GM18909 (cell line): ENCODE measurements at regions not wholly inside any gene's neighbourhood (a gene's known extent, or its start where the extent isn't known, plus 50 kb on each side); places are given as distances from the start of the nearest gene placed in this dataset.
A peak's percentile ranks its signal among the peaks of the same experiment; 100 is the strongest.
"Not testable (repeated sequence)": the region's sequence is repeated elsewhere in the genome, so short reads cannot be mapped to it uniquely, and the experiment has no call there.

ENCODE experiments used
- ATAC-seq: cut with Tn5 transposase; IDR thresholded peaks from one replicate; pipeline ENCODE4 v1.9.1; 2021; ENCODE audit warnings: mild to moderate bottlenecking; ENCODE audit not compliant: unreplicated experiment, poor library complexity

DNA sequence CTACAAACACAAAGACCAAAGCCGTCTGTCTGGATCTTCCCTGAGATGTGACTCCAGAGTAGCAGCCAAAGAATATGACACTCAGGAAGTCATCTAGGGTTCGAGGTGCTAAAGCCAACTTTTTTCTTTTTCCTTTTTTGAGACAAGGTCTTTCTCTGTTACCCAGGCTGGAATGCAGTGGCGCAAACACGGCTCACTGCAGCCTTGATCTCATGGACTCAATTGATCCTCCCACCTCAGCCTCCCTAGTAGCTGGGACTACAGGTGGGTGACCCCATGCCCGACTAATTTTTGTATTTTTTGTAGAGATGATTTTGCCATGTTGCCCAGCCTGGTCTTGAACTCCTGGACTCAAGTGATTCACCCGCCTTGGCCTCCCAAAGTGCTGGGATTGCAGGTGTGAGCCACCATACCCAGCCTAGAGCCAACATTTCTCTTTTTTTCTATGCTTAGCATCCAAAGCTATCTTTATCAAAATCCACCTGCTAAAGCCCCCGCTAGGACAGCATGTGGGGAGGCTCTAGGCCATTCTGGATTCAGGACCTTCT, 92.8 kb downstream of the TMEM17 start:
- ATAC-seq: no peak

GRCh38 chr2:62412347-62412742, 93.7 kb downstream of the TMEM17 start:
- ATAC-seq: no peak

DNA sequence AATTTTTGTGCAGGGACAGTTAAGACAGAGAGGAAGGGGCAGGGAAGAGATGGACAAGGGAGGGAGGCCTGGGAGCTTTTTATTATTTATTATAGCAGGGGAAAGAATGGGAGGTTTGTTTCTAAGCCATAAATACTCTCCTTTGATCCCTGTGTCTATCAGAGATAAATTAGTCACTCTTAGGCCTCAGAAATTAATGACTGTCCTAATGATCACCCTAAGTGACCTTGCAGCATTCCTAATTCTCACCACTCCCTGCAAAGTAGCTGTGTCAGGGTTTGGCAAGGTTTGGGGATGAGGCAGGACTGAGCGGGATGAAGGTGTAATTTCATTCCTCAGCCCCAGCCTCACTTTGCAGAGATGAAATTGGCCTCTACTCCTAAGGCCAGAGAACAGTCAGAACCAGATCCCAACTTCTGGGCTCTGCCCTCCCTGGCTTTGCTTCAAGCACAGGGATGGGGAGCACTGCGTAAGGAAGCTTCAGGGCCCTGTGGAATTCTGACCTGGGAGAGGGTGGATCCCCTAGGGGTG, 95.0 kb downstream of the TMEM17 start:
- ATAC-seq: no peak

- ATAC-seq: no peak
These were observed 96.0 kb downstream of the TMEM17 start for GRCh38 chr2:62410015-62410453.

DNA sequence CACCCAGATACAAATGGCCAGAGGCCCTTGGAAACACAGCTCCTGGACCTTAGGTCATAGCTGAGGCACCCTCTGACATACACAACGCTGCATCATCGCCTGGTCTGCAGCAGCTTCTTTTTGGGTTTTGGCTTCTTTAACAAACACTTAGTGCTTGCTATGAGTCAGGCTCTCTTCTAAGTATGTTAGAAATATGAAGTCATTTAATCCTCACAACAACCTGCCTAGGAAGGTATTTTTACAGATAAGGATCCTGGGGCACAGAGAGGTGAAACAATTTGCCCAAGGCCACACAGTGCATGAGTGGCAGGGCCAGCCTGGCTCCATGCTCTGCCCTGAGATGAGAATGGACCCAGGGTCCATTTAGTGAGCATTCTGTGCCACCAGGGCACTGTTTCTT, 96.6 kb downstream of the TMEM17 start:
- ATAC-seq: no peak

DNA sequence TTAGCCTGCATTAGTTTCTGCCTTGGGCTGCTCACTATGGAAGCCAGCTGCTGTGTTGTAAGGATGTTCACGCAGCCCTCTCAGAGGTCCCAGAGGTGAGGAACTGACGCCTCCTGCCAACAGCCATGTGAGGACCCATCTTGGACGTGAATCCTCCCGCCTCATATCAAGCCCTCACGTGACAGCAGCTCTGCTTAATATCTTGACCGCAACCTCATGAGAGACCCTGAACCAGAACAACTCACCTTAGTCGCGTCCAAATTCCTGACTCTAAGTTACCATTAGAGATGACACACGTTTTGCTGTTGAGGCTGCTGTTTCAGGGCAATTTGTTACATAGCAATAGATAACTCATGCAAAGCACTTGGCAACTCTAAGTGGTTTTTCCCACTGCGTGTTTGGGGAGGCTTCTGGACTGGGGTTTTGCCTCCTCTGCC, 97.7 kb downstream of the TMEM17 start:
- no peak for ATAC-seq

DNA sequence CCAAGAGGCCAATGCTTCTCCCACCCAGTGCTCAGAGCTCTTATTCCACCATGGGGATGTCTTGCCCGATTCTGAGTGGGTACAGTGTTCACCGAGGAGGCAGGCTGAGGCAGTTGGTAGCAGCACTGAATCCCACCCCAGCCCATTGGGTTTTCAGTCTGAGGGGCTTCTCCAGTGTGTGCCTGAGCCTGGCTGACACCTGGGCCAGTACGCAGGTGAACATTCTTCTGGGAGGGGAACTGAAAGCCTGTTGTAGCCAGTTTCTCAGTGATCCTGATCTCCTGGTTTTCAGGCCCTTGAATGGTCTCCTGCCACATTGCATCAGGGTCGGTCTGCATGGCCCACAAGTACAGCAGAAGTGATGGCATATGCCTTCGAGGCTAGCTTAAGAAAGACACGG, 98.2 kb downstream of the TMEM17 start:
- no peak for ATAC-seq

DNA sequence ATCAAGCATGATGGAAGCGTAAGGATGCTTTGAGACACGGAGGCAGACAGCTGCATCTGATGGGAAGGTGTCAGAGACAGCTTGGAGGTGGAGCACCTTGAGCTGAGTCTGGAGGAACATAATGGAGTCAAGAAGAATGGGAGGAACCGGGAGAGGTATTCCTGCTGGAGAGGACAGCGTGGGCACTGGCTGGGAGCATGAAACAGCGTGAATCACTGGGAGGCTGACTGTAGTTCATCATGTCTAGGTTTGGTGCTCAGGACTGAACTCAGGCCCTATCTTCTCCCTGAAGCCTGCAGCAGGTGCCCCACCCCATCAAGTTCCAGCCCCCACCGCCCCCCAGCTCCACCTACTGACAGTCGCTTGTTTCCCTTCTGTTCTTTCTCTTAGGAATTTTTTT, 98.6 kb downstream of the TMEM17 start:
- no peak for ATAC-seq

- peak; percentile 75 for ATAC-seq
These were observed 99.4 kb downstream of the TMEM17 start for GRCh38 chr2:62406573-62407043.

GRCh38 chr2:62404913-62405312, 101.1 kb downstream of the TMEM17 start:
- ATAC-seq: no peak

DNA sequence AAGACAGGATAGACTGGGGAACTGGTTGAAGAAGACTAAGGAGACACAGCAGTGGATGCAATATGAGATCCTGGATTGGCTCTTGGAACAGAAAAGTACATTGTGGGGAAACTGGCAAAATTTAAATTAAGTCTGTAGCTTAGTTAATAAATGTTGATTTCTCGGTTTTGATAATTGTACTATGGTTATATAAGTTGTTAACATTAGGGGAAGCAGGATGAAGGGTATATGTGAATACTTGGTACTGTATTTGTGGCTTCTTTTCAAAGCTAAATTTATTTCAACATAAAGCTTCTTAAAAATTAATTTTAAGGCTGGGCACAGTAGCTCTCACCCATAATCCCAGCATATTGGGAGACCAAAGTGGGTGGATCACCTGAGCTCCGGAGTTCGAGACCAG, 103.8 kb downstream of the TMEM17 start:
- no peak for ATAC-seq

GRCh38 chr2:62398356-62398755, 107.6 kb downstream of the TMEM17 start:
- no peak for ATAC-seq

DNA sequence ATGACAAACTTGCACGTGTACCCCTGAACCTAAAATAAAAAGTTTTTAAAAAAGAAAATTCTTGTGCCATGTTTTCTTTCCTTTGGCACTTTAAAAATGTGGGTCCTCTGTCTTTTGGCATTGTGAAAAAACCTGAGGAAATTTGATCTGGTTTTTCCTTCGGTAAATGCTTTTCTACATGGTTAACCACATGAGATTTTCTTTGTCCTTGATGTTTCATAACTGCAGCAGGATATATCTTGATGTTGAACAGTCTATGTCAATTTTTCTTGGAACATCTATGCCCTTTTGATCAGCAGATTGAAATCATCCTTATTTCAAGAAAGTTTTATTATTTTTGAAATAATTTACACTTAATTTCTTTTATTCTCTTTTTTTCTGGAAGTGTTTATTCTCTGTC, 109.1 kb downstream of the TMEM17 start:
- no peak for ATAC-seq

DNA sequence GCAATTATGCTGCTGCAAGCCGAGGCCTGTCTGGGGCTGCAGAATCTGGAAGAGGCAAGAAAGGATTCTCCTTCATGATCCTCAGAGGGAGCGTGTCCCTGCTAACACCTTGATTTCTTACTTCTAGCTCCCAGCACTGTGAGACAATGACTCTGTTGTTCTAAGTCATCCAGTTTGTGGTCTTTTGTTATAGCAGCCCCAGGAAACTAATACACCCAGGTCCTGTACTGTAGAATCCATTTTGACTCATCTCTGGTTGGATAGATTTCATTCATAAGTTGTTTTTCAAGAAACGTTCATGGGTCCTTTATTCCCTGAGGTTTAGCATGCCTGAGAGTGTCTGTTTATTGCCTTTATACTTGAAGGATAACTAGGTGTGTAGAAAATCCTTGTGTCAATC, 112.7 kb downstream of the TMEM17 start:
- no peak for ATAC-seq

GRCh38 chr2:62391696-62392095, 114.3 kb downstream of the TMEM17 start:
- ATAC-seq: no peak

- not testable (repeated sequence) for ATAC-seq
These were observed 119.6 kb downstream of the TMEM17 start for GRCh38 chr2:62386378-62386777.

- no peak for ATAC-seq
These were observed 122.1 kb downstream of the TMEM17 start for GRCh38 chr2:62383846-62384245.

GRCh38 chr2:62382757-62383156, 123.2 kb downstream of the TMEM17 start:
- no peak for ATAC-seq

DNA sequence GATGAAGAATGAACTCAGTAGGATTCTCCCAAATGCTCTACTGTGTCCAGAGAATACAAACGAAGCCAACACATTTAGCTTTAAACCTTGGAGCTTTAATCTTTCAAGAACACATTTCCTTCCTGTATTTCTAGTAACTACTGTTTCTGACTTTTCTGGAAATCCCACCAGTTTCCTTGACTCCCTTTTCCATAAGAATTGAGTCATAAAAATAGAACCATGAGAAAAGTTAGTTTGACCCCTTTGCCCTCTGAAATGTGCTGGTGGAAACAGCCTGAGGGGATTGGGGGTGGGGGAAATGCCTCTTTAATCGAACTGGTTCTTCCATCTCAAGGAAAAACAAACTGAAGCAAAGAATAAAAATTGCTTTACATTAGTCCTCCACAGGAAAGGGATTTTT, 123.9 kb downstream of the TMEM17 start:
- ATAC-seq: no peak

GRCh38 chr2:62381656-62382055, 124.3 kb downstream of the TMEM17 start:
- no peak for ATAC-seq

DNA sequence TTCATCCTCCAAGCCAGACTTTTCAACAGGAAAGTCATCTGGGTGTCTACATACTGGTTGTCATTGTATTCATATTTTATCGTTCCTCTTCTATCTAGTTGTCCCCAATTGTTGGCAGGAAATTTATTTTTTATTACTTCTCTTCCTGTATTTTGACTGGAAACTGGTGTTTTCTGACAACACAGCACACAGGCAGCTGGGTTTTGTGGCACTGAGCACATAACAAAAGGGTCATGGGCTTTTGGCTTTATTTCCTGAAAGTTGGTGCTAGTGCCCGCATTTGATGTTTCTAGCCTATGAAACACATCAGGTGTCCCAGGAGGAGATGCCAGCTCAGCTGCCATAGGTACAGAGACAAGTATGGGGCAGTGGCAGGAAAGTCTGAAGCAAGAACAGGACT, 126.4 kb downstream of the TMEM17 start:
- no peak for ATAC-seq

DNA sequence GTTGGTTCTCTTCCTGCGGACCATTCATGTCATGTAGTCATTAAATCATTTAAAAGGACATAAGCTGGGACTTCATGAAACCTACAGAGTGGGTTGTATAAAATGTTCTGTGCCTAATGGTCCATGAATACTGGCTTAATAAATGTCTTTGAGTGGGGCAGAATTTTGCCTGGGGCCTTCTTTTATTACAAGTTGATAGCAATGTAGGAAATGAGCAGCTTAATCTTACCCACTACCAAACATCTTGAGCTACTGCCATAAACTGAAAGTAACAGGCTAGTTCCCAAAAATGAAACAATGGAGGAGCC, 130.9 kb downstream of the TMEM17 start:
- no peak for ATAC-seq
